H1 (cell line): ENCODE measurements at regions not wholly inside any gene's neighbourhood (a gene's known extent, or its start where the extent isn't known, plus 50 kb on each side); places are given as distances from the start of the nearest gene placed in this dataset.

Experiments used
- CBX5 ChIP-seq: fragments of 300-800, 300-1000 bp; sonication (generic); IDR thresholded peaks from 2 replicates; pipeline ENCODE4 v1.7.1; 2016; ENCODE audit warnings: antibody characterized with exemption, low read length, low read depth
- GTF2F1 ChIP-seq: IDR thresholded peaks from 2 replicates; pipeline ENCODE4 v1.6.1; 2012; ENCODE audit warnings: low read depth, low read length, improper control_type of control experiment, borderline replicate concordance
- HDAC6 ChIP-seq: IDR thresholded peaks from one replicate; pipeline ENCODE4 v1.7.1; 2012; ENCODE audit warnings: low read depth, mild to moderate bottlenecking, inconsistent platforms, low read length, moderate library complexity
- POLR2A ChIP-seq, 2 experiments: IDR thresholded peaks; 1 replicate in 1 of 2; 2 replicates in 1 of 2; pipeline ENCODE4 v1.6.1; 2011; ENCODE audit warnings: low read depth in 2 of 2, low read length in 2 of 2, mild to moderate bottlenecking in 2 of 2; ENCODE audit errors: control extremely low read depth in 1 of 2
- SP1 ChIP-seq: IDR thresholded peaks from 2 replicates; pipeline ENCODE4 v1.6.1; 2011; ENCODE audit warnings: low read depth, low read length
- YY1 ChIP-seq: IDR thresholded peaks from 2 replicates; pipeline ENCODE4 v1.6.1; 2011; ENCODE audit warnings: low read depth, mild to moderate bottlenecking, low read length
- ZNF274 ChIP-seq: IDR thresholded peaks from 2 replicates; pipeline ENCODE4 v1.7.0; 2012; ENCODE audit warnings: low read length, borderline replicate concordance; ENCODE audit errors: extremely low read depth
- TF ChIP-seq, protein P1 (sequence below), 3 experiments: IDR thresholded peaks; 1 replicate in 2 of 3; 2 replicates in 1 of 3; pipeline versions ENCODE4 v1.5.1 to v1.6.1; 2011; ENCODE audit warnings: low read length in 3 of 3, mild to moderate bottlenecking in 3 of 3, inconsistent platforms in 2 of 3, low read depth in 1 of 3, moderate library complexity in 1 of 3; ENCODE audit not compliant: insufficient read depth in 1 of 3; ENCODE audit errors: control extremely low read depth in 1 of 3

GRCh38 chr15:60215225-60215963 lies 182.4 kb downstream of the ANXA2 start:
- TF ChIP-seq YY1 (no peak), GTF2F1 (no peak), SP1 (no peak), ZNF274 (no peak), CBX5 (no peak), POLR2A (IDR thresholded peaks at IDR 0.05; ENCODE audit: control extremely low read depth in 1 of 2, low read depth in 2 of 2, low read length in 2 of 2) (no peak), HDAC6 (no peak)
- TF ChIP-seq, protein P1, sequence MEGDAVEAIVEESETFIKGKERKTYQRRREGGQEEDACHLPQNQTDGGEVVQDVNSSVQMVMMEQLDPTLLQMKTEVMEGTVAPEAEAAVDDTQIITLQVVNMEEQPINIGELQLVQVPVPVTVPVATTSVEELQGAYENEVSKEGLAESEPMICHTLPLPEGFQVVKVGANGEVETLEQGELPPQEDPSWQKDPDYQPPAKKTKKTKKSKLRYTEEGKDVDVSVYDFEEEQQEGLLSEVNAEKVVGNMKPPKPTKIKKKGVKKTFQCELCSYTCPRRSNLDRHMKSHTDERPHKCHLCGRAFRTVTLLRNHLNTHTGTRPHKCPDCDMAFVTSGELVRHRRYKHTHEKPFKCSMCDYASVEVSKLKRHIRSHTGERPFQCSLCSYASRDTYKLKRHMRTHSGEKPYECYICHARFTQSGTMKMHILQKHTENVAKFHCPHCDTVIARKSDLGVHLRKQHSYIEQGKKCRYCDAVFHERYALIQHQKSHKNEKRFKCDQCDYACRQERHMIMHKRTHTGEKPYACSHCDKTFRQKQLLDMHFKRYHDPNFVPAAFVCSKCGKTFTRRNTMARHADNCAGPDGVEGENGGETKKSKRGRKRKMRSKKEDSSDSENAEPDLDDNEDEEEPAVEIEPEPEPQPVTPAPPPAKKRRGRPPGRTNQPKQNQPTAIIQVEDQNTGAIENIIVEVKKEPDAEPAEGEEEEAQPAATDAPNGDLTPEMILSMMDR (IDR thresholded peaks at IDR 0.05; ENCODE audit: control extremely low read depth in 1 of 3, insufficient read depth in 1 of 3, low read depth in 1 of 3, low read length in 3 of 3) = peak; percentile 29 to 34 (median 33)
